GM12873 (cell line): ENCODE measurements at regions not wholly inside any gene's neighbourhood (a gene's known extent, or its start where the extent isn't known, plus 50 kb on each side); places are given as distances from the start of the nearest gene placed in this dataset.

Source experiments
- TF ChIP-seq, protein P1 (sequence below): IDR thresholded peaks from 2 replicates; pipeline ENCODE4 v1.5.1; 2012; ENCODE audit warnings: low read depth, mild to moderate bottlenecking, moderate library complexity, low read length, control low read depth; ENCODE audit not compliant: insufficient read depth; ENCODE audit errors: missing control alignments

DNA sequence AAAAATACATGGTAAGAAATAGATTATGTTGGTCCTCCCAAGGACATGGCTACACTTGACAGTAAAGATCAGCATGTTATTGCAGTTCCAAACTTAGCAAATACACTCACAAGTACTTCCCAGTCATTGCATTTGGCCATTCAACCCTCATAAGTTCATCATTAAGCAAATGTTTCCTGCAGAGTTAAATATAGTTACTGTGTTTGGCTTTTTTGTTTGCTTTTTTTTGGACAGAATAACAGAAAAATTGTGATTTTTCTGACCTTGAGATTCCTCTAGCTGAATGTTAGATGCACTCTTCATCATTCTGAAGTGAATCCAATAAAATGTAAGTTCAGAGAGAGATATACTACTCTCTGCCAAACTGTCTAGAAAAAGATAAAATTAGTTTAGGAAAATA, 295.3 kb downstream of the GPD2 start:
- TF ChIP-seq, protein P1, sequence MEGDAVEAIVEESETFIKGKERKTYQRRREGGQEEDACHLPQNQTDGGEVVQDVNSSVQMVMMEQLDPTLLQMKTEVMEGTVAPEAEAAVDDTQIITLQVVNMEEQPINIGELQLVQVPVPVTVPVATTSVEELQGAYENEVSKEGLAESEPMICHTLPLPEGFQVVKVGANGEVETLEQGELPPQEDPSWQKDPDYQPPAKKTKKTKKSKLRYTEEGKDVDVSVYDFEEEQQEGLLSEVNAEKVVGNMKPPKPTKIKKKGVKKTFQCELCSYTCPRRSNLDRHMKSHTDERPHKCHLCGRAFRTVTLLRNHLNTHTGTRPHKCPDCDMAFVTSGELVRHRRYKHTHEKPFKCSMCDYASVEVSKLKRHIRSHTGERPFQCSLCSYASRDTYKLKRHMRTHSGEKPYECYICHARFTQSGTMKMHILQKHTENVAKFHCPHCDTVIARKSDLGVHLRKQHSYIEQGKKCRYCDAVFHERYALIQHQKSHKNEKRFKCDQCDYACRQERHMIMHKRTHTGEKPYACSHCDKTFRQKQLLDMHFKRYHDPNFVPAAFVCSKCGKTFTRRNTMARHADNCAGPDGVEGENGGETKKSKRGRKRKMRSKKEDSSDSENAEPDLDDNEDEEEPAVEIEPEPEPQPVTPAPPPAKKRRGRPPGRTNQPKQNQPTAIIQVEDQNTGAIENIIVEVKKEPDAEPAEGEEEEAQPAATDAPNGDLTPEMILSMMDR = no peak

DNA sequence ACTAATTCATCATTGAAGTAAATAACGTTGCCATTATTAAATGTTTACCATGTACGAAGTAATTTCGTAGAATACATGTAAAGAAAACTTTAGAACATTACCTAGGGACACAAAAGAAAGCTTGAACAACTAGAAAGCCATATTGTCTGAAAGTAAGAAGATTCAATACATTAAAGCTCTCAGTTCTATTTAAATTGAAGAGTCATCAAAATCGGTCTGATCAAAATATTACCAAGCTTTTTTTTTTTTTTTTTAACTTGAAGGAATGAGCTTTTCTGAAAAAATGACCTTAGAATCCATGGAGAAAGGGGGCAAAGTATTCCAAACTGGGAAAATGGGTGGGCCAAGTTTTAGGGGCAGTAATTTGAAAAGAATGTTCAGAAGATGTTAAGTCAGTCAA, 300.8 kb downstream of the GPD2 start:
- TF ChIP-seq, protein P1 = no peak

DNA sequence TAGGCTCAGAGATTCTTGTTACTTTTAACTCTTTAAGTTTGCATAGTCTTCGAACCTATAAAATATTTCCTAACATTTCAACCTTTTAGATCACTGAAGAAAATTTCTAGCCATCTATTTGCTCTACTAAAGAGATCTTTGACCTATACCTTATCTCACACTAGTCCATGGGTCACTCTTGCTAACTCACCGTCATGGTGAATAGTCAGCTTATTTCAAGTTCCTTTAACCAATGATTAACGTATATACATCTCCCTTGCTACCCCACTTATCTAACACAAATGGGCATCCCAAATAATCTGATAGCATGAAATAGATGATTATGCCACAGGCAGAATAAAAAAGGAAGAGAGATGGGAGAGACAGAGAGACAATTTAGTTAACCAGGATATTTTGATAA, 303.1 kb downstream of the GPD2 start:
- TF ChIP-seq, protein P1 = no peak

DNA sequence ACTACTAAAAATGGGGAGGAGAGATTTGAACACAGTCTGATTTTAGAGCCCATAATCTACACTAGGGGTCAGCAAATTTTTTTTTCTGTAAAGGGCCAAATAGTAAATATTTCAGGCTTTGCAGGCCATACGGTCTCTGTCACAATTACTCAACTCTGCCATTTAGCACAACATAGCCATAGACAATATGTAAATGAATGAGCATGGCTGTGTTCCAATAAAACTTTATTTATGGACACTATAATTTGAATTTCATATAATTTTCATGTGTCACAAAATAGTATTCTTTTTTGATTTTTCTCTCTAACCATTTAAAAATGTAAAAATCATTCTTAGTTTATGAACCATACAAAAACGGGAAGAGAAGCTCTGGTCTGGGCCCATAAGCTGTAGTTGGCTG, 309.4 kb downstream of the GPD2 start:
- TF ChIP-seq, protein P1 = no peak

DNA sequence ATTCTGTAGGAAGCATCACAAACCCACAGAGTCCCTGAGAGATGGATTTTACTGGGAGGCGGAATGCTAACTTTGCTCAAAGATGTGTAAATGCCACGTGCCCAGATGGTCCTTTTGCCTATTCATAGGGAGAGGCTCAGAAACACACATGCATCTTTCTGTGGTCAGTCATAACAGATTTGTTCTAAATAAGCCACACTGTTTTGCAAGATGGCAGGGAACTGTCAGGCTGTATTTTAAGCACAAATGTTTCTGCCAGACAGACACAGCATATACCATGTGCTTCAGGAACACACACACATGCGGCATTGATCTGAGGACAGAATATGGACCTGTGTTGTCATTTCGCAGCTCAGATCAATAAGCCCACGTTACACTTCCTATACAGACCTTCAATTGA, 312.0 kb downstream of the GPD2 start:
- TF ChIP-seq, protein P1 = no peak

DNA sequence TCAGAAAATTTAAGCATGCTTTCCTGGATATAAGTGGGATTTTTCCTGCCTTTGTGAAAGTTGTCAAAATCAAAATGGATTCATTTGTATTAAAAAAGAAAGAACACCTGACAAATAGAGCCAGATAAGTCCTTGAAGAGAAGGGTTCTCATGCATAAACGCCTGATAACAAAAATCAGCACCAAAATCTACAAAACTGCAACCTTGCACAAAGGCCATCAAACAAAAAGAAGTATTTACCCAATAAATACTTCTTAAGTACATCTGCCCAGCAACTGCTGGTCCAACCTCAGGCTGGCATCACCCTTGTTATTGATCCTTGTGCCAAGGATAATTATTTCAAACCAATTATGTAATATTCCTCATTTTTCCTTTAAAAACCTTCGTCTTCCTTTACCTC, 315.9 kb downstream of the GPD2 start:
- TF ChIP-seq, protein P1 = no peak

DNA sequence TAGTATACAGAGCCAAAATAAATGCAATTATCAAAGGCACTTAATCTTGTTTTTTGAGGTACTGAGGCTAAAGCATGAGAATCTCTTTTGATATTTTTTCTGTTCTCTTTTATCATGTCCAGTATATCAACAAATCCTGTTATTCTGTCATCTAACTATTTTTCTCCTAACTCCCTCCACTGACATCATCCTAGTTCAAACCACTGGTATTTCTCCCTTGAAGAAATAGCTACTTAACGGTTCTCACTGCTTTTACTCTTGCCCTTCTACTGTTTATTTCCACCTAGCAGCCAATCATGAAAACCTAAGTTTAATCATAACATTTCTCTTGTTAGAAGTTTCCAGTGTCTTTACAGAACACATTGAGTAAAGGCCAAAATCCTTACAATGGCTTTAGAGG, 317.6 kb downstream of the GPD2 start:
- TF ChIP-seq, protein P1 = no peak
